SK-N-MC (cell line): ENCODE measurements at regions not wholly inside any gene's neighbourhood (a gene's known extent, or its start where the extent isn't known, plus 50 kb on each side); places are given as distances from the start of the nearest gene placed in this dataset.

Experiments
- EZH2 ChIP-seq: fragments of 200-600 bp; sonication (generic); IDR thresholded peaks from one replicate; pipeline ENCODE4 v1.6.1; 2017; ENCODE audit warnings: antibody characterized with exemption
- FOXP2 ChIP-seq: optimal IDR thresholded peaks from 2 replicates; pipeline ENCODE3; 2011; ENCODE audit warnings: mild to moderate bottlenecking, moderate library complexity; ENCODE audit not compliant: insufficient read depth; ENCODE audit errors: extremely low read length, control extremely low read depth
- POLR2AphosphoS5 ChIP-seq: IDR thresholded peaks from 2 replicates; pipeline ENCODE4 v1.6.1; 2012; ENCODE audit warnings: mild to moderate bottlenecking, low read depth, low read length, borderline replicate concordance

DNA sequence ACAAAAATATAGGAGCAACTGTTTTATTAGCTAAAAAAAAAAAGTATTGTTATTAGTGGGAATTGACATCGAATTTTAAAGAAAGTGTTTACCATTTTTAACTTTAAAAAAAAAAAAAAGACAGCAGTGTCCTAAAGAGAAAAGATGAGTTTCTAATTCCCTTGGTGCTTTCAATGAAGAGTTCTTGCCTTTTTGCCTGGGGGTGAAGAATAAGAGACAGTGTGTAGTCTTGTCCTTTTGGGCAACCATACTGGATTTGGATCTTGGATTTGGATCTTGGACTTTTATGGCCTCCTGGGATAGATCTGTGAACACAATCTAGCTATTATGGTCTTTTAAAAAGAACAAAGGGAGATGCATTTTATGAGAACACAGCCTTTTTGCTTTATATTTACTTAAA lies 60.2 kb upstream of the GLS start:
- TF ChIP-seq EZH2 (no peak), POLR2AphosphoS5 (no peak), FOXP2 (no peak)
